KOPT-K1 (cell line): ENCODE measurements at regions not wholly inside any gene's neighbourhood (a gene's known extent, or its start where the extent isn't known, plus 50 kb on each side); places are given as distances from the start of the nearest gene placed in this dataset.

ENCODE experiments used
- H3K27ac ChIP-seq: fragments of 200-600 bp; sonication (generic); 2 replicates; pipeline ENCODE4 v1.5.1; 2016; ENCODE audit warnings: antibody characterized with exemption, mild to moderate bottlenecking, low read depth, low read length; ENCODE audit not compliant: poor library complexity, severe bottlenecking
- H3K36me3 ChIP-seq: fragments of 200-600 bp; sonication (generic); 2 replicates; pipeline ENCODE4 v1.5.1; 2017; ENCODE audit warnings: antibody characterized with exemption, mild to moderate bottlenecking, low read length, moderate library complexity; ENCODE audit not compliant: insufficient read depth
- H3K9me3 ChIP-seq: fragments of 200-600 bp; sonication (generic); 2 replicates; pipeline ENCODE4 v1.5.1; 2017; ENCODE audit warnings: antibody characterized with exemption, low read length, mild to moderate bottlenecking; ENCODE audit not compliant: insufficient read depth, poor library complexity, severe bottlenecking

DNA sequence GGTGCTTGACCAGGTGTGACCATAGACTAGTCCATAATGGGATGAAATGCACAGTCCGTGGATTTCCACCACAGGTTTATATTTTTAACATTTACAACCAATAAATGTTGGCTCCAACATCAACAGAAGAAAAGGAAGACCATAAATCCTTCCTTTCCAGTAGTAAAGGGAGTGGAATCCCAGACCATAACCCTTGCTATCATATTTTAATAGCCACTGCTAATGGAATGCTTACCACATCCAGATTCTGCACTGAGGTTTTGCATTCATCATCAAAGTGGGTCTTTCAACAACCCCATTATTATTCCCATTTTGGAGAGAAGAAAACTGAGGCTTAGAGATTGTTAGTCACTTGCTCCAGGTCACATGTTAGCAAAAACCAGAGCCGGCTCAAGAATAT is 106.7 kb downstream of the FOXL1 start:
- Histone ChIP-seq H3K27ac (no peak overlapping the region), H3K9me3 (no peaks in the 10 kb centered on the region), H3K36me3 (no peaks in the 10 kb centered on the region)

DNA sequence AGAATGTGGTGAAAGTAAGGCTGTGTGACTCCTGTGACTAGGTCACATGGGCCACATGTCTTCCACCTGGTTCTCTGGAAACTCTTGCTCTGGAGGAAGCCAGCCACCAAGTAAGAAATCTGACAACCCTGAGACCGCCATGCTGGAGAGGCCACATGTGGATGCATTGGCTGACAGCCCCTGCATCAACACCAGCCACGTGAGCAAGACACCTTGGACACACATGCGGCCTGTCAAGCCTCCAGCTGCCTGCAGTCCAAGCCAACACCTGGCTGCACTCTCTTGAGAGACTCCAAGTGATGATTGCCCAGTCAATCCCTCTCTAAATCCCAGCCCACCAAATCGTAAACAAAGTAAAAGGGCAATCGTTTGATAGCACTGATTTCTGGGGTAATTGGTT is 112.6 kb downstream of the FOXL1 start:
- Histone ChIP-seq H3K9me3 (no peaks in the 10 kb centered on the region), H3K36me3 (no peaks in the 10 kb centered on the region), H3K27ac (no peak overlapping the region)

DNA sequence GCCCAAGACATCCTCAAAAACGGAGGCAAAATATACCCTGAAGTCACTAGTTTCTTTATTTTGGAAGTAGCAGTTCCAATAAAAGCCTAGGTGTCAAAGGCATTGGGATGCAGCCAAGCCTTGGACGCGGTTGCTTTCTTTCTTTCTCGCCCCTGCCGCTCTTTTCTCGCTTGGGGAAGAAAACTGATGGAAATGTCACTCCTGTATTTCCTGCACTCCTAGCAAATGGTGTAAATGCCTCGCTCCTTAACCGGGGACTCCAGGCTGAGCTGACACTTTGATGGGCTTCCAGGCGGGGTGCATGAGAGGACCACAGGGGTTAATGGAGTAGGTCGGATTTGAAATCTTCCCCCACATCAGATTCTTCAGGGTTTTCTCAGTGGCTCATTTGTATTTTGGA is 114.1 kb downstream of the FOXL1 start:
- Histone ChIP-seq H3K9me3 (no peaks in the 10 kb centered on the region), H3K36me3 (no peaks in the 10 kb centered on the region), H3K27ac (no peak overlapping the region)

DNA sequence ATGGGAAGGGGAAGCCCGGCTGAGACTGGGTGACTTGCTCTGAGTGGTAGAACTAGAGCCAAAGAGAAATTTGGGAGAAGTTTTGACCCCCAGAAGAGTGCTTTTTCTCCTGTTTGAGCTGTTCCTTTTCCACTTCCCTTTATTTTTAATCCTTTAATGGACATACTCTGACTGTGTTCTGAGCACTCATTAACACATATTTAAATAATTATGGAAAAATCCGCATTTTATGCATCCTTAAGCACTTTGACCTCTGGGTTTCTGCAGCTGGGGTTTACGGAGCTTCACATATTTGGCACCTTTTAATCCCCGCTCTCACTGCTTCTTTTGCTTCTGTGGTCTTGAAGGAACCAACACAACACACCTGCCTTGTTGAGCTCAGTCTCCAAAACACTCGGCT is 114.7 kb downstream of the FOXL1 start:
- Histone ChIP-seq H3K27ac (no peak overlapping the region), H3K36me3 (no peaks in the 10 kb centered on the region), H3K9me3 (no peaks in the 10 kb centered on the region)

DNA sequence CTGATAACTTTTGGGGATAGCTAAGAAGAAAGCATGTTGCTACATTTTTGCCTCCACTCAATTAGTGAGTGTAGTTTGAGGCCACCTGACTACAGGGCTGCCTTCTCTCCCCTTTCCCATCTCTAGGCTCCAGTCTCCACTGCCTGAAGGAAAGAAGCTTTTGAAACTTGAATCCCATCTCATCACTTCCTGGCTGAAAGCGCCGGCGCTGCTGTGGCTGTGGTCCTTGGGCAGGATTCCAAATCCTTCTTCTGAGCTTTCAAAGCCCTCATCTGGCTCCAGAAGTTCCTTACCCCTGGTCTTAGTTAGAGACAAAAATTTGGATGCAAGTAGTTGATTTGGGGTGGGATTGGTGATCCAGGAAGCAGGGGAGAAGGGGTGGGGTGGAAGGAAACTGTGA is 119.4 kb downstream of the FOXL1 start:
- Histone ChIP-seq H3K9me3 (no peaks in the 10 kb centered on the region), H3K36me3 (no peaks in the 10 kb centered on the region), H3K27ac (no peak overlapping the region)

DNA sequence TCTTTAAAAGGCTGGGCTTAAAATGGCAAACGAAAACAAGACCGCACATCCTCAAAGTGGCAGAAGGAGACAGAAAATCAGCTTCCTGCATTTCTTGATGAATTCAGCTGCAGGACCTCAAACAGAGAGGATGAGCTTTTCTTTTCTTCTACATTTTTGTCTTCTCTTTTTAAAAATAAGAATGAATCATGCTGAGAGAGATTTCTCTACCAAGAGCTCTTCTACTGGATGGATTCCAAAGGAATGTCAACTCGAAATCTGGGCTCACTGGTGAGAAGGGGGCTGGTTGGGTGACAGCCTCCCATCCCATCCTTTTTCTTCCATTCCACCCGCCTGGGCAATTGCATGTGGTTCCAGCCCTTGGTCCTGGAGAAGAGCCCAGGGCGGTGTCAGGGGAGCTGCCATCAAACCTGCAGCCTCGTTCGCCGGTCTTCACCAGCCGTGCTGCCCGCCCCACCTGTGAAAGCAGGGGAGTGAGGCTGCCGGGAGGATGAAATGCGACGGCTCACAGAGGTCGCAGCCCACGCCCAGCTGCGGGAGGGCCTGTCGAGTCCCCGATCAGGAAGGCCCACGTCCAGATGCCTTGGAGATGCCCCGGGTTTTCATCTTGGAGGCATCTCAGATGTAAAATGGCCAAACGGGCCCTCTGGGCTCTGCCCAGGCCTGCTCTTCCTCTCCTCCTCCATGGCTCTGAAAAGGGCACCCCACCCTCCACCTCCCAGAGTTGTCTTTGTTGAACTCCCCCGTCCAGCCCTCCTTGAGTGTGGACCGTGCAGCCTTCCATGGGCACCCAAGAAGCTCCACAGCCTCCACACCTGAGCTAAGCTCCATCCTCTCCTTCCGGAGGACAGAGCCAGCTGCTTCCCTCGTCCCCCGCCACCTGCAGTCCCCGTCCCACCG is 121.9 kb downstream of the FOXL1 start:
- Histone ChIP-seq H3K36me3 (no peaks in the 10 kb centered on the region), H3K27ac (no peak overlapping the region), H3K9me3 (no peaks in the 10 kb centered on the region)

DNA sequence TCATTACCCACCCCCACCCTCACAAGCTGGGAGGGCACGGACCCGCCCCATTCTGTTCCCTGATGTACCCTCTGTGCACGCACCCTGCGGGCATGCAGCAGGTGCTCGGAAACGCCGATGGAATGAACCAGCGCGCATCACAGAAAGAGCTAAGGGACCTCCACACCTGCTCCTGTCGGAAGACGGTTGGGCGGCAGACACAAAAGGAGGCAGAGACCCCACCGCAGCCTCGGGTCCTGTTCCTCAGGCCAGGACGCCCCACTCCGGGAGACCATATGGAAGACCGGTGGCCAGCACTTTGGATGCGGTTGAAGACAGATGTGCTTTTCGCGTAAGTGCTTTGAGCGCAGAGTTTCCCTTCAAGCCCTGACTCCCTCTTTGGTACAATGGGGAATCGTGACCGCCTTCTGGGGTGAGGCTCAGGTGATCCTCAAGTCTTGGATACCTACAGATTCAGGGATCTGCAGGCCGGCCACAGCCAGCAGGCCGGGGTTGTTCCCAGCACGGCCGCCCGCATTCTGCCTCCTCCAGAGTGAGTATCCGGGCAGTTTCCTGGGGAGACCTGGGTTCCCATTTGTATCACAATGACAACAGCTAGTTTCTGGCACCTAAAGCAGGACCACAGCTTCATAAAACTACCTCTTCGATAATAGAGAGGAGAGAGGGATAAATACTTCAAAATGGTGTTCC is 123.1 kb downstream of the FOXL1 start:
- no peak overlapping the region for H3K27ac ChIP-seq
- no peaks in the 10 kb centered on the region for H3K36me3 ChIP-seq
- no peaks in the 10 kb centered on the region for H3K9me3 ChIP-seq

DNA sequence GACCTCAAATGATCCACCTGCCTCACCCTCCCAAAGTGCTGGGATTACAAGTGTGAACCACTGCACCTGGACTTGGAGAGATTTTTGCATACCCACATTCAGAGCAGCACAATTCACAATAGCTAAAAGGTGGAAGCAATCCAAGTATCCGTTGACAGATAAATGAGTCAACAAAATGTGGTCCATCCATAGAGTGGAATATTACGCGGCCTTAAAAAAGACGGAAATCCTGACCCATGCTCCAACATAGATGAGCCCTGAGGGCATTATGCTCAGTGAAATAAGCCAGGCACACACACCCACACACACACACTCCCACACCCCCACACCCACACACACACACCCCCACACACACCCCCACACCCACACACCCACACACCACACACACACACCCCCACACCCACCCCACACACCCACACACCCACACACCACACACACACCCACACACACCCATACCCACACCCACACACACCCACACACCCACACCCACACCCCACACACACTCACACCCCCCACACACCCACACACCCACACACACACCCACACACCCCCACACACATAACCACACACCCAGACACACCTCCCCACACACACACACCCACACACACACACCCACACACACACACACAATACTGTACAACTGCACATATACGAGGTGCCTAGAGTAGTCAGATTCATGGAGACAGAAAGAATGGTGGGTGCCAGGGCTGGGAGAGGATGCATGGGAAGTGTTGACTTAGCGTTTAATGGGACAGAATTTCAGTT is 124.7 kb downstream of the FOXL1 start:
- no peaks in the 10 kb centered on the region for H3K36me3 ChIP-seq
- no peak overlapping the region for H3K27ac ChIP-seq
- H3K9me3 ChIP-seq: no peaks in the 10 kb centered on the region

DNA sequence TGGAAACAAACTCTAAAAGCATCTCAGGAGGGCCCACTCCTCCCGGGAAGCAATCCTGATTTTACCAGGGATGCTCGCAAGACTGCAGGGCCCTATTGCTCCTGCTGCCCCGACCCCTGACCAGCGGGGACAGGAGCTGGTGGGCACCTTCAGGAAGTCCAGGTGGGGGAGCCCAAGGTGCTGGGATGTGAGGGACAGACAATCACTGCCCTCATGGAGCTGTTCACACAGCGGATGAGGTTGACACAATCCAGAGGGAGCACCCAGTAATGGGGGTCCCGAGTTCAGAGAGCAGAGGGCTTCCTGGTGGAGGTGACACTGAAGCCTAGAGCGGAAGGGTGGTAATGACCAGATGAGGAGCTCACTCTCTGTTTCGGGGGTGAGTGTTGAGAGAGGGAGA is 126.2 kb downstream of the FOXL1 start:
- no peak overlapping the region for H3K27ac ChIP-seq
- H3K9me3 ChIP-seq: no peaks in the 10 kb centered on the region
- H3K36me3 ChIP-seq: no peaks in the 10 kb centered on the region

DNA sequence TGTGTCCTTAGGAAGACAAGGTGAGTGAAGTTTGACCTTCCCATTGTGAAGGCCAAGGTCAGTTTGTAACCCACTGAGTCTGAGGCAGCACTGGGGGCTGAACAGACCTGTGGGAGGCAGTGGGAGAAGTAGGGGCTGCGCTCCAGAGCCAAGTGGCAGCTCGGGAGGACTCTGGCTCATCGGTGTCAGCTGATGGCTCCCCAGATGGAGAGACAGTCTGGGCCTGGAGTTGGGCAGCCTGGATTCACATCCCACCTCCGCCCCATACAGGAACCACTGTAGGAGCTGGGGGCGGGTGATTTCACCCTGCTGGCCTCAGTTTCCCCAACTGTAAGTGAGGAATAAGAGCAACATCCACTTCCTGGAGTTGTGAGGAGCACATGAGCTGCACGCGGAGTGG is 128.4 kb downstream of the FOXL1 start:
- no peak overlapping the region for H3K27ac ChIP-seq
- H3K36me3 ChIP-seq: no peaks in the 10 kb centered on the region
- no peaks in the 10 kb centered on the region for H3K9me3 ChIP-seq

DNA sequence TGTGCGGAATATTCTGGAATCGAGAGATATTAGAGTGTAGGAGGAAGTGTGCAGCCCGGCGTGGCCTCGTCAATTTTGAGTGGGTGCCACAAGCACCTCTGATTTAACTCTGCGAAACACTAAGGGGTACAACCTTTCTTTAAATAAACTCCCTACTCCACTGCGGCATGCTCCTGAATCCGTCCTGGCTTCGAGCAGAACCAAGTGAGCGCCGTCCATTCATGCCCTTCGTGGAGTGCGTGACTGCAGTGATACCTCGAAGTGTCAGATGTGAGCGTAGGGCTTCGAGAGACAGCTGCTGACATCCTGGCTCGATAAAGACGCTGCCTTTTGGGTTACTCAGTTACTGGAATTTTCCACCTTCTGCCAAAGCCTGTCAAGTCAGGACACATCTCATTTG is 128.8 kb downstream of the FOXL1 start:
- Histone ChIP-seq H3K27ac (no peak overlapping the region), H3K9me3 (no peaks in the 10 kb centered on the region), H3K36me3 (no peaks in the 10 kb centered on the region)

DNA sequence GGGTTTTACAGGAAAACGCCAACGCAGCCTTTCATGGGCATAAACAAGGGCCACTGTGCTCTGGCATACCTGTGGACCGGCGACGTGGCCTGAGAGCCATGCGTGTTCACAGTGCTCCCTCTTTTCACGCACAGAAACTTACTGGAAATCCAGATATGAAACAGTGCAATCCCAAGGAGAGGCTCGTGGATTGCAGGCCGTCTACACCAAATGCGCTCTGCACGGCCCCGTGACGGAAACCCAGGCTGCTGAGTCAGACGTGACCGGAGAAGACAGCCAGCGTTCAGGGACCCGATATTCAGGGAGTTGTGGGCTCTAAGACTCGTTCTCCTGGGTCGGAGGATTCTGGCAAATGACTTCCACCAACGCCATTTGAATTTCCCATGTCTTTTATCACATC is 129.2 kb downstream of the FOXL1 start:
- H3K36me3 ChIP-seq: no peaks in the 10 kb centered on the region
- H3K9me3 ChIP-seq: no peaks in the 10 kb centered on the region
- no peak overlapping the region for H3K27ac ChIP-seq

DNA sequence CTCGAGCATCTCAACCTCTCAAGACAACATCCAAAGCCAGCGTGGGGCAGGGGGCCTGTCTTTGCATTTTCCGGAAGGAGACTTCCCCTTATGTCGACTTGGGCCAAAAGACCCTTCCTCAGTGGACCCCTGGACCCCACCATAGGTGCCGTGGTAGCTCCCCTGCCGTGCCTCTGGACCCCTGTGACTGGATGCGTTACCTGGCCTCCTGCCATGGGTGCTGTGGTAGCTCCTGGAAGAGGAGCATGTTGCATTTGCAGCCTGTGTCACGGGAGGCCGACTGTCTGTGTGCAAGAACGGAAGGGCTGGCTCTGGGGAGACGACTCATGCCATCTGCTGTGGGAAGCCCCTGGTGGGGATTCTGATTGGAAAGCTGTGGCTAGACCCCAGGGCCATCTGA is 130.1 kb downstream of the FOXL1 start:
- H3K27ac ChIP-seq: no peak overlapping the region
- no peaks in the 10 kb centered on the region for H3K9me3 ChIP-seq
- no peaks in the 10 kb centered on the region for H3K36me3 ChIP-seq

DNA sequence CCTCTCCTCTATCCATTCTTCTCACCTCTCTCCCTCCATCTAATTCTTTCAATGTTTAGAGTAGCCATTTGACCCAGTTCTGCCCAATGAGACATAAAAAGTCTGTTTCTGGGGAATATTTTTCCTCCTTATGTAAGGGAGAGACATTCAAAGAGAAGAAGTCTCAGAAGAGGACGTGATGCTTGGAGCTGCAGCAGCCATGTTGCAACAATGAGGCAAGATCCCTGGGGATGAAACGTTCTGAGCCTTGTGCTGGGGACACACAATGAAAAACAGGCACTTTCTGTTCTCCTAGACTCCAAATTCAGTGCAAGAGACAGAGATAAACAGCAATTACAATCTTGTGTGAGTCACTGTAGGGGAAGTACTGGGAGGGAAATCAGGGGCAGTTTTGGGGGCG is 130.8 kb downstream of the FOXL1 start:
- no peaks in the 10 kb centered on the region for H3K9me3 ChIP-seq

DNA sequence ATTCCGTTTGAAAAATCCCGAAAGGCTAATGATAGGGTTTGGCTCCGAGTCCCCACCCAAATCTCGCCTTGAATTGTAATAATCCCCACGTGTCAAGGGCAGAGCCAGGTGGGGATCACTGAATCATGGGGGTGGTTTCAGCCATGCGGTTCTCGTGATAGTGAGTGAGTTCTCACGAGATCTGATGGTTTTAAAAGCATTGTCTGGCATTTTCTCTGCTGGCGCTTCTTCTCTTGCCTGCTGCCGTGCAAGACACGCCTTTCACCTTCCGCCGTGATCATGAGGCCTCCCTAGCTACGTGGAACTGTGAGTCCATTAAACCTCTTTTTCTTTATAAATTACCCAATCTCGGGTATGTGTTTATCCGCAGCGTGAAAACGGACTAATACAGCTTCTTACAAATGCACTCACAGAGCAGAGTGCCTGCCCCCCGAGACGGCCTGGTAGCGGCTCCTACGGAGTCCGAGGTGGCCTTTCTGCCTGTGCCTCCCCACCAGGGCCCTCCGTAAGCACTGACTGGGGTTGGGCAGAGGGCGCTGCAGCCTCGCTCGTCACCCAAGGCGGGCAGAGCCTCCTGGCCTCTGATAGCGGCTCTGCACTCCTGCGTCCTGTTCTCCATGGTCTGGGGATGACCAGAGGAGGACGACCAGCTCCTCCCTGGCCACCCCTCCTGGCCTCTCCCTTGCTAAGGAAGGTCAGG is 131.7 kb downstream of the FOXL1 start:
- Histone ChIP-seq H3K9me3 (no peaks in the 10 kb centered on the region), H3K36me3 (no peaks in the 10 kb centered on the region), H3K27ac (no peak overlapping the region)

More for the DNA sequence above, 130.8 kb downstream of the FOXL1 start:
- Histone ChIP-seq H3K27ac (no peak overlapping the region), H3K36me3 (no peaks in the 10 kb centered on the region)
